ENCODE measurements at regions not wholly inside any gene's neighbourhood (a gene's known extent, or its start where the extent isn't known, plus 50 kb on each side); places are given as distances from the start of the nearest gene placed in this dataset.

GRCh38 chr10:3904419-3904960, 119.5 kb upstream of the KLF6 start:
- DNase-seq, result no peak

GRCh38 chr10:3902809-3903410, 117.9 kb upstream of the KLF6 start:
- DNase-seq, result no peak

- no peak for DNase-seq
Measured at GRCh38 chr10:3902054-3902808, 117.2 kb upstream of the KLF6 start.

- no peak for DNase-seq
Measured at GRCh38 chr10:3901370-3901769, 116.4 kb upstream of the KLF6 start.

GRCh38 chr10:3900391-3900790, 115.4 kb upstream of the KLF6 start:
- DNase-seq, result no peak

GRCh38 chr10:3898821-3899220, 113.8 kb upstream of the KLF6 start:
- DNase-seq, result no peak

- DNase-seq, result no peak
Measured at GRCh38 chr10:3897156-3897555, 112.1 kb upstream of the KLF6 start.

- no peak for DNase-seq
Measured at GRCh38 chr10:3896161-3896560, 111.2 kb upstream of the KLF6 start.

- no peak for DNase-seq
Measured at GRCh38 chr10:3895045-3895631, 110.1 kb upstream of the KLF6 start.

GRCh38 chr10:3893901-3894563, 109.0 kb upstream of the KLF6 start:
- no peak for DNase-seq

GRCh38 chr10:3892440-3893425, 107.7 kb upstream of the KLF6 start:
- no peak for DNase-seq

- DNase-seq, result no peak
Measured at GRCh38 chr10:3891396-3891795, 106.4 kb upstream of the KLF6 start.

- DNase-seq, result no peak
Measured at GRCh38 chr10:3890602-3891352, 105.8 kb upstream of the KLF6 start.

GRCh38 chr10:3889961-3890522, 105.0 kb upstream of the KLF6 start:
- no peak for DNase-seq

- DNase-seq, result no peak
Measured at GRCh38 chr10:3887885-3888476, 103.0 kb upstream of the KLF6 start.

- DNase-seq, result no peak
Measured at GRCh38 chr10:3887404-3887803, 102.4 kb upstream of the KLF6 start.

- DNase-seq, result no peak
Measured at GRCh38 chr10:3886641-3887251, 101.7 kb upstream of the KLF6 start.

- DNase-seq, result no peak
Measured at GRCh38 chr10:3886191-3886590, 101.2 kb upstream of the KLF6 start.

GRCh38 chr10:3882855-3883254, 97.8 kb upstream of the KLF6 start:
- no peak for DNase-seq

Data from right lung (tissue), 2 donors.